ENCODE measurements at regions not wholly inside any gene's neighbourhood (a gene's known extent, or its start where the extent isn't known, plus 50 kb on each side); places are given as distances from the start of the nearest gene placed in this dataset.
"Not testable (repeated sequence)": the region's sequence is repeated elsewhere in the genome, so short reads cannot be mapped to it uniquely, and the experiment has no call there.

- DNase-seq: no peak
Measured at GRCh38 chrX:121172703-121173102, 125.3 kb downstream of the GLUD2 start.

DNA sequence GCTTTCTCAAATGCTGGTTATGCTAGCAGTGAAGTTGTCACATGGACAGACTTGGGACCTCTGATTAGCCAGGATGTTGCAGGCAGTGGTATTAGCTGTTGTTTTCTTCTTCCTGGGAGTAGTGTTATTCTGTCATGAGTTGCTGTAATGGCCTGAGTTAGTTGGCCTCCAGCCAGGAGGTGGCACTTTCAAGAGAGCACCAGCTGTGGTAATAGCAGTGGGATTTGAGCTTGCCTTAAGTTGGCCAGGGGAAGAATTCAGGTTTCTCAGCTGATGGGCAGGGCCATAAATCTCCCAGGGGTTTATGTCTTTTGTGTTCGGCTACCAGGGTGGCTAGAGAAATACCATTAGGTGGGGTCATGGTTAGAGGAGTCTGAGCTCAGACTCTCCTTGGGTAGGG is 132.6 kb downstream of the GLUD2 start:
- no peak for DNase-seq

GRCh38 chrX:121191779-121192178 is 144.4 kb downstream of the GLUD2 start:
- no peak for DNase-seq

- no peak for DNase-seq
Measured at GRCh38 chrX:121195719-121196118, 148.3 kb downstream of the GLUD2 start.

DNA sequence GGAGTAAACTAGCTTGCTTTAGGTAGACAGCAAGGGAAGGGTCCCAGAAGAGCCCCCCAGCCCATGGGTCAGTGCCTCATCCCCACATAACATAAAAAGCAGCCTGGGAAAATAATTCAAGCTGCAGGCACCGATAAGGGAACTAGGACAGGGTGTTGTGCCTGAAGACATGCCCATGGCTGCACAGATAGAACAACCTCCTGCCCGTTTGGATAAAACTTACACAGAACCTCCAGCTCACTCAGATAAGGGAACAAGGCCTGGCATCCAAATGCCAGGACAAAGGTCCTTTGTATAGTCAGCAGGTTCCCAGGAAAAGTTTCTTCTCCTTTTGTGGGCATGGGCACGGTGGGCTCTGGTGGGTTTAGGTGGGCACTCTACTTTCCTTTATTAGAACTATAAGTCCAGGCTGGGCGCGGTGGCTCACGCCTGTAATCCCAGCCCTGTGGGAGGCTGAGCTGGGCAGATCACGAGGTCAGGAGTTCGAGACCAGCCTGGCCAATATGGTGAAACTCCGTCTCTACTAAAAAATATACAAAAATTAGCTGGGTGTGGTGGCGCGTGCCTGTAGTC is 149.5 kb downstream of the GLUD2 start:
- DNase-seq: not testable (repeated sequence)

GRCh38 chrX:121208563-121208962 is 161.2 kb downstream of the GLUD2 start:
- no peak for DNase-seq

DNA sequence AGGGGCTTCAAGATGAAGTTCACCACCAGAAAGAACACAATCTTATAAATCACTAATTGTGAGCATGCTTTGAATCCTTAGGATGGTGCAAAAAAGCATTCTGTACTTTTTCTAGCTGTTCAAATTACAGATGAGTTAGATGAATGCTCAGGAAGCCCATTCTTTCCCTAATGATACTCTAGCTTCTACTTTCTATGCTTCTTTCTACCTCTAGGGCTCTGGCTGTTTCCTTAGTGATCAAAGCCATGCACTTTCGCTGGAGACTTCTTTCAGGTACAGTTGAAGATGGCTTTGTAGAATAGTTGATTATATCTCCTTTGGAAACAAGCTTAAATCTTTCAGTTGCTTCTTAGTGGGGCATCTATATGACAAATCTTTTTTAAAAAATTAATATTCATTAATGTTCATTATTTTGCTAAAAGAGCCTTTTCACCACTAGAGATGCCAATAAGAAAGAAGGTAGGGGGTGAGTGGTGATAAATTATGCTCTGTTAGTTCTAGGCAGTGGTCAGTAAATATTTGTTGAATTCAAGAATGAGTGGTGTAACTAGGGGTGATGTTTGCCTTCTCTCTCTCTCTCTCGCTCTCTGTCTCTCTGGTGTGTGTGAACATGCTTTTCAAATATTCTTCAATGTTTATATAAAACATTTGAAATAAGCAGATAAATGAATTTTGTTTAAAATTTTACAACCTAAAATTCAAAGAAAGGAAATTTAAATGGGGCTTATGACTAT is 169.4 kb downstream of the GLUD2 start:
- no peak for DNase-seq

DNA sequence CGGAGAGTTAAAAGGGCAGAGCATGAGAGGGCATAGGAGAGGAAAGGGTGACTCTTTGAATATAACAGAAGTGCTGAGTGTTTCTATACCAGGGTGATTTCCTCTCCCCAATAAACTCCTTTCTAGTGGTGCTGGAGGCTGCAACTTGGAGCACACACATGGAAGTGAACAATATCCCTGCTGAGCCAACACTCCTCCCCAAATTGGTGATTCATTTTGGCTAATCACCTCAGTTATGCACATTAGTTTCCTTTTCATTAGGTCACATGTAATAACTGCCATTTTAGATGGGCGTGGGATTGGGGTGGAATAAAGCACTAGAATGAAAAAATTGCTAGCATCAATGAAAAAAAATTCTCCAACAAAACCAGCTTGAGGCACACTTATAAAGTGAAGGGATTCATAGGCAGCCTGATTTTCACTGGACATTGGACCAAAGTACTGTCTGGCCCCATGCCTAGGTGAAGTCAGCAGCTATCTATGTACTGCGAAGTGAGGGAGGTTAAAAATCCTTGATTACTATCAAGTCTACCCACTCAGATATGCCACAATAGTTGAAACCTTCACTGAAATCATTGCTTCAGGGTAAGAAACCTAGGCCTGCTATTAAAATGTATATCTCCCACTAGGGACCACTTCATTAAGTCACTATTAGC is 174.0 kb downstream of the GLUD2 start:
- DNase-seq: no peak

DNA sequence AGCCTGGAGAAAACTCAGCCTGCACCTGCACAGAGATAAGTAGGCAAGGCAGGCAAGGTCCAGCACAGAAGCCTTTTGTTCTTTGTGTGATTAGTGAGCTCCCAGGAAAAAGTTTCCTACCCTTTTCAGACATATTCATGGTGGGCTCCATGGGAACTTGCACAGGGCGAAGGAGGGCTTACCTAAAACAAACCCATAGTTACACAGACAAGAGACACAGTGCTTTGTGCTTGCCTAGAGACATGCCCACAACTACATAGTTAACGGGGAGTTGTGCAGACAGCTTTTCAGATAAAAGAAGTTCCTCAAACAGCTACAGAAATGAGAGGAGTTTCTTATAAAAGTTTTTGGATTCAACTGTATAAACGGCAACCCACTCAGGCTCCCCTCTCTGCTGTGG is 180.5 kb downstream of the GLUD2 start:
- no peak for DNase-seq

- DNase-seq: no peak
Measured at GRCh38 chrX:121231566-121232358, 184.4 kb downstream of the GLUD2 start.

DNA sequence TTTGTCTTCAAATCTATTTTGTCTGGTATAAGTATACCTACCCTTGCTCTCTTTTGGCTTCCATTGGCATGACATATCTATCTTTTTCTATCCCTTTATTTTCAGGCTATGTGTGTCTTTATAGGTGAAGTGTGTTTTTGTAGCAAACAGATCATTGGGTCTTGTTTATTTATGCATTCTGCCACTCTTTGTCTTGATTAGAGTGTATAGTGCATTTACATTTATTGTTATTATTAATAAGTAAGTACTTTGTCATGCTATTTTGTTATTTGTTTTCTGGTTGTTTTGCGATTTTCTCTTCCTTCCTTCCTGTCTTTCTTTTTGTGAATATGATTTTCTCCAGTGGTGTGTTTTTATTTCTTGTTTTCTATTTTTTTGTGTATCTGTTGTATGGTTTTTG is 188.6 kb downstream of the GLUD2 start:
- DNase-seq: no peak

DNA sequence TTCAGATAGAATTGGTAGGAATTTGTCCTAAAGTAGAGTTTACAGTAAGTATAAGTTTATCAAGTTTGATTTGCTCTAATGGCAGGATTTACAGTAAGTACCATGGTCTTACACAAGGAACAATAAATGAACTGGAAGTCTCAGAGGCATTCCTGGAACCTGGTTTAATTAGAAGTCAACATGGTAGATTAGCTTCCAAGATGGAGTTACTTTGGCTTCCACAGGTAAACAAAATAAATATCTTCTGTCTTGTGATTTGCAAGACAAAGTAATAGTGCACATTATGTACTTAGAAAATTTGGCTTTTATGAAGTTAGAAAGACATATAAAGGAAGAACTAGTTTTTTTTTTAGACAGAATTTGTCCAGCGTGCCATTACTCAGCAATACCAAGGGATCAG is 190.7 kb downstream of the GLUD2 start:
- no peak for DNase-seq

DNA sequence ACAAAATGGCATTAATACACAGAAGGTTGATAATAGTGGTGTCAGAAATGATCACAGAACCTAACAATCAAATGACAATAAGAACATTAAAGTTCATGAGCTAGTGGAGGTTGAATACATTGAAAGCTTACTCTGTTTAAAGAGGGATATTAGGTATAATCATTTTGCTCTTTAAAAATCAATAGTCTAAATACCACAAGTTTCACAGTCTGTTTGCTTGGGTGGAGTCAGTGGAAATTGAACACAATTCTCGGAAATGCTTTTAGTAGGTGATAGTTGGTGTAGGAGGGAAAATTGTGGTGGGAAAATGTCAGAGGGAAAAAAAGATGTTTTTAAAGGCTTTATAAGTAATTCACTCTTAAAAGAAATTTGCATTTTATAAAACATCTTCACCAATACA is 197.1 kb downstream of the GLUD2 start:
- DNase-seq: no peak

DNA sequence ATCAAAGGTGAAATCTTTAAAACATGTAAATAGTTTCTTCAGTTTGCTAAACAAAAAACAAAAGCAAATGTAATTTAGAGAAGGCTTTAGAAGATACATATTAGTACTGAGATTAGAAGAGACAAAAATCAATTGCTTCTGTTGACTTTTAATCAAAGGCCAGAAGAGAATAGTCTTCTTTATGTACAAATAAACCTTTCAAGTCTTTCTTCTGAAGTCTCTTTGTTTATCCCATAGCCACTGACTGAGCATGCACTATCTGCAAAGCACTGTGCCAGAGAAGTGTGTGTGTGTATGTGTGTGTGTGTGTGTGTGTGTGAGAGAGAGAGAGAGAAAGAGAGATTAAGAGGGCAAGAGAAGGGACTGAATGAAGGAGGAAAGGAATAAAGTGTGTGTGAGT is 198.4 kb downstream of the GLUD2 start:
- no peak for DNase-seq

- DNase-seq: no peak
Measured at GRCh38 chrX:121254336-121254735, 206.9 kb downstream of the GLUD2 start.

GRCh38 chrX:121256647-121257046 is 209.2 kb downstream of the GLUD2 start:
- DNase-seq: no peak

DNA sequence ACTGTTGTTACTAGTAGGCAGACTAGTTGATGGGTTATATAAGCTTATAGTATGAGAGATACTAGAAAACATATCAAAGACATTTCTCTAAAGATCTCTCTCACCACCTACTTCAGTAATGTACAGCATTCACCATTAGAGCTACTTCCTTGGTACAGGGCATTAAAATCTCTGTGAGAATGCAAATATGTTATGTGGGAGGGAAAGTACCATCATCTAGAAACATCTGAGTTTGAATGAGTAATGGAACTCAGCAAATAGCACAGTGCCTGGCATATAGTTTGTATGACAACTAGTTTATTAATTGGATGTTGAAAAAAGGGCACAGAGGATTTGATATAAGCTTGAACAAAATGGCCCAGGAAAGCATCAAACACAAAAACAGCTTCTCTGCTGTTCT is 211.1 kb downstream of the GLUD2 start:
- no peak for DNase-seq

DNA sequence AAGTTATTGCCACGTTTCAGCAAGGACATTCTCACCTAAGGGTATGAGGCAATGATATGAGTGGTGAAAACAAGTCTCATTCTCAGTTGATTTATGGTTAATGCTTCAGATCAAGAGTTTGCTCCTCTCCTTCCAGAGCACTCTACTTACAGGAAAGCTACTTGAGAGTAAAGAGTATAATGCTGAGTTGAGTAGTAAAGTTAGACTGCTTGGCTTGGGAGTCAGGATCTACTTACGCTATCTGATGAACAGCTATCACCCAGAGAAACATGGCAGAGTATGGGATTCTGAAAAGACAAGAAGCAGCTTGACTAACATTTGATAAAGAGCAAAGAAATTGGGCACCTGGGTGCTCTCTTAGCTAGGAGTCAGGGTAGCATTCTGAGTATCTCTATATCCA is 211.8 kb downstream of the GLUD2 start:
- DNase-seq: no peak

GRCh38 chrX:121260596-121261240 is 213.3 kb downstream of the GLUD2 start:
- no peak for DNase-seq

DNA sequence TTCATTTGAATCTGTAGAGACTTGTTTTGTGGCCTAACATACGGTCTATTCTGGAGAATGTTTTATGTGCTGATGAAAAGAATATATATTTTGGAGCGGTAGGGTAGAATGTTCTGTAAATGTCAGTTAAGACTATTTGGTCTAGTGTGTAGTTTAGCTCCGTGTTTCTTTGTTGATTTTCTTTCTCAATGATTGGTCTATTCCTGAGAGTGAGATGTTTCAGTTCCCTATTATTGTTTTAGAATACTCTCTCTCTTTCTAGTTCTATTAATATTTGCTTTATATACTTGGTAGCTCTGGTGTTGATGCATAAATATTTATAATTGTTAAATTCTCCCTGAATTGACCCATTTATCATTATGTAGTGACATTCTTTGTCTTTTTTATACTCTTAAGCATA is 236.5 kb downstream of the GLUD2 start:
- no peak for DNase-seq

DNA sequence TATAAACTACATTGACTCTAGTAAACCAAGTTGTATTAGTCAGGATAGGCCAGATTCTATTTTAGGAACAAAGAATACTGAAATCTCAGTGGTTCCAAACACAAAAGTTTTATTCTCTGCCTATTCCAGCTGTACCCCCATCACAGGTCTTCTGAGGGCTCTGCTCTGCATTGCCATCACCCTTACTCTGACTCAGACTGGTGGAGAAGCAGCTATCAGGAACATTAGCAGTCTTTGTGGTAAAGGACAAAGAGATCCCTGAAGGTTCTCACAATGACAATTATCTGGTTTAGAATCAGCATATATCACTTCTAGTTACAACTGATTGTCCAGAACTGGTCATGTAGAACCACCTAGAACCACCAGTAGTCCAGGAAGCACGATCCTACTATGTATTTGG is 251.1 kb downstream of the GLUD2 start:
- DNase-seq: no peak

- DNase-seq: no peak
Measured at GRCh38 chrX:121301356-121301755, 253.9 kb downstream of the GLUD2 start.

DNA sequence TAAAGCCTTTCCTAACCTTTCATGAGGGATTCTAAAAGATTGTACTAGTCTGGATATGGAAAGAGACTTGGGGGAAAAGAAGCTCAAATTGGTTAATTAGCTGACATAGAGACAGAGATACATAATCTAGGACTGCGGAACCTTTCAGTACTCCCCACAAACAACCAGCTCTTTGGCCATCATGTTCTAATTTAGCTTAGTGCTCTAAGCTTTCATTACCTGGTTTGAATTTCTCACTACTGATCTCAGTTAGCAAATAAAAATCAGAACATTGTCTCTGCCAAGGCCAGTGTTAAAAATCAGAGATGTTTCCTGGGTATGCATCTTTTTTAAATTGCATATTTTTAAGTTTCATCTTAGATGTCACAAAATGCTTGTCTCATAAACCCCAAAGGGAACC is 254.4 kb downstream of the GLUD2 start:
- no peak for DNase-seq
